Activated T-cell treated with anti-CD3 and anti-CD28 coated beads, Interleukin-2, amount 50 U/mL, for 72 hours (primary cell): ENCODE measurements at regions not wholly inside any gene's neighbourhood (a gene's known extent, or its start where the extent isn't known, plus 50 kb on each side); places are given as distances from the start of the nearest gene placed in this dataset.
"Not testable (repeated sequence)": the region's sequence is repeated elsewhere in the genome, so short reads cannot be mapped to it uniquely, and the experiment has no call there.

Experiments used
- ATAC-seq, 2 donors: fragments of 150-1000 bp; cut with Tn5 transposase; replicated peaks in 1 of 2; 2 replicates each; pipeline ENCODE4 v1.10.0; 2021; ENCODE audit warnings: moderate library complexity in 2 of 2, mild to moderate bottlenecking in 1 of 2
- DNase-seq, 2 donors: peaks; one replicate each; pipeline ENCODE4 v3.0.0; 2021 to 2022; ENCODE audit warnings: mixed read lengths in 1 of 2
- H3K27ac Mint-ChIP-seq: one replicate; pipeline ENCODE4 v1.8.0; 2022; ENCODE audit warnings: mild to moderate bottlenecking, moderate library complexity, mixed read lengths
- H3K27me3 Mint-ChIP-seq: one replicate; pipeline ENCODE4 v1.8.0; 2022; ENCODE audit warnings: low read depth, mixed read lengths
- H3K36me3 Mint-ChIP-seq, 2 donors: one replicate each; pipeline ENCODE4 v1.8.0; 2022; ENCODE audit warnings: mixed read lengths in 2 of 2, mild to moderate bottlenecking in 1 of 2; ENCODE audit not compliant: insufficient read depth in 2 of 2
- H3K4me1 Mint-ChIP-seq: one replicate; pipeline ENCODE4 v1.8.0; 2022; ENCODE audit warnings: low read depth, mixed read lengths
- H3K4me3 Mint-ChIP-seq, 2 donors: one replicate each; pipeline ENCODE4 v1.8.0; 2022; ENCODE audit warnings: mild to moderate bottlenecking in 2 of 2, mixed read lengths in 2 of 2, moderate library complexity in 2 of 2
- H3K9me3 Mint-ChIP-seq, 2 donors: one replicate each; pipeline ENCODE4 v1.8.0; 2022; ENCODE audit warnings: mixed read lengths in 2 of 2

GRCh38 chr17:61539728-61540127, 51.3 kb downstream of the NACA2 start:
- H3K9me3 Mint-ChIP-seq: not testable (repeated sequence)

DNA sequence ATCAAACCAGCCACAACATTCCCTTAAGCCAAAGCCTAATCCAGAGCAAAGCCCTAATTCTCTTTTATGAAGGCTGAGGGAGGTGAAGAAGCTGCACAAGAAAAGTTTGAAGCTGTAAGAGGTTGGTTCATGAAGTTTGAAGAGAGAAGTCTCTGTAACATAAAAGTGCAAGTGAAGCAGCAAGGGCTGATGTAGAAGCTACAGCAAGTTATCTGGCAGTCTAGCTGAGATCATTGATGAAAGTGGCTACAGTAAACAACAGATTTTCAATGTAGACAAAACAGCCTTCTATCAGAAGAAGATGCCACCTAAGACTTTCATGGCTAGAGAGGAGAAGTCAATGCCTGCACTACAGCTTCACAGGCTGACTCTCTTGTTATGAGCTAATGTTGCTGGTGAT, 52.5 kb downstream of the NACA2 start:
- H3K4me1 Mint-ChIP-seq: no peaks in the 10 kb centered on the region
- peaks cover 6% of the 10 kb centered on the region for H3K27me3 Mint-ChIP-seq
- no peak overlapping the region for H3K4me3 Mint-ChIP-seq
- ATAC-seq (no peak), DNase-seq (no peak)
- peaks cover 0 to 2% of the 10 kb centered on the region in 2 donors for H3K36me3 Mint-ChIP-seq
- peaks cover 2% of the 10 kb centered on the region in 2 donors for H3K9me3 Mint-ChIP-seq
- no peak overlapping the region for H3K27ac Mint-ChIP-seq

More at GRCh38 chr17:61539728-61540127, 51.3 kb downstream of the NACA2 start:
- not testable (repeated sequence) for H3K4me3 Mint-ChIP-seq, H3K36me3 Mint-ChIP-seq, H3K27me3 Mint-ChIP-seq, DNase-seq, H3K27ac Mint-ChIP-seq, ATAC-seq, H3K4me1 Mint-ChIP-seq

DNA sequence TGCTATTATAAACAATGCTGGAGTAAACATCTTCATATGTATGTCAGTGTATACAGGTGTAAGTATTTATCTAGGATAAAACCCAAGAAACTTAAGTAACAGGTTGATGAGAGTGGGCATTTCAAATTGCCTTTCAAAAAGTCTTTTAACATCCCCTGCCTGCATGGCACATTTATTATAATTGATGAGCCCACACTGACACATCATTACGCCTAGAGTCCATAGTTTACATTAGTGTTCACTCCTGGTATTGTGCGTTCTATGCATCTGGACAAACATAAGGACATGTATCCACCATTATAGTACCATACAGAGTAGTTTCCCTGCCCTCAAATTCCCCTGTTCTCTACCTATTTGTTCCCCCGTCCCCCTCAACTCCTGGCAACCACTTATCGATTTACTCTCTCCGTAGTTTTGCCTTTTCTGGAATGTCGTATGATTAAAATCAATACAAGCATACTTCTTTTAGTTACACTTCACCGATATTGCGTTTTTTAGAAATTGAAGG, 53.7 kb downstream of the NACA2 start:
- ATAC-seq (no peak), DNase-seq (no peak)
- H3K36me3 Mint-ChIP-seq: peaks cover 0 to 2% of the 10 kb centered on the region in 2 donors
- H3K27me3 Mint-ChIP-seq: peaks cover 6% of the 10 kb centered on the region
- H3K4me3 Mint-ChIP-seq: no peak overlapping the region
- H3K9me3 Mint-ChIP-seq: peaks cover 2% of the 10 kb centered on the region in 2 donors
- no peak overlapping the region for H3K27ac Mint-ChIP-seq
- H3K4me1 Mint-ChIP-seq: no peaks in the 10 kb centered on the region

DNA sequence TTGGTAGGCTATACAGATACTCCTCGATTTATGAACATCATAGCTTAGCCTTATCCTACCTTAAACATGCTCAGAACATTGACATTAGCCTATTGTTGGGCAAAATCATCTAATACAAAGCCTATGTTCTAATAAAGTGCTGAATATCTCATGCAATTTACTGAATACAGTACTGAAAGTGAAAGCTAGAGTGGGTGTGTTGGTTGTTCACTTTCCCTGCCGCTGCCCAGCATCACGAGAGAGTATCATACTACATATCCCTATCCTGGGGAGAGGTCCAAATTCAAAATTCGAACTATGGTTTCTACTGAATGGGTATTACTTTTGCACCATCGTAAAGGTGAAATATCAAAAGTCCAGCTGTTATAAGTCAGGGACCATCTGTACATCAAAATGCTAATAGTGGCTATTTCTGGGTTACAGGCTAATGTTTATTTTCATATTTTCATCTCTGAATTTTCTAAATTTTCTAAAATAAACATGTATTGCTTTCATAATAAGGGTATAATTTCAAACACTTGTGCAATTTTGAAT, 54.5 kb downstream of the NACA2 start:
- H3K36me3 Mint-ChIP-seq: peaks cover 0 to 2% of the 10 kb centered on the region in 2 donors
- DNase-seq (no peak), ATAC-seq (no peak)
- H3K27me3 Mint-ChIP-seq: peaks cover 6% of the 10 kb centered on the region
- H3K9me3 Mint-ChIP-seq: peaks cover 2% of the 10 kb centered on the region in 2 donors
- H3K4me1 Mint-ChIP-seq: no peaks in the 10 kb centered on the region
- H3K27ac Mint-ChIP-seq: no peak overlapping the region
- H3K4me3 Mint-ChIP-seq: peak overlapping the region in 1 of 2 donors; percentile 9
